CD1c-positive myeloid dendritic cell (primary cell): ENCODE measurements at regions not wholly inside any gene's neighbourhood (a gene's known extent, or its start where the extent isn't known, plus 50 kb on each side); places are given as distances from the start of the nearest gene placed in this dataset.
"Not testable (repeated sequence)": the region's sequence is repeated elsewhere in the genome, so short reads cannot be mapped to it uniquely, and the experiment has no call there.

ENCODE experiments used
- DNase-seq: peaks from one replicate; pipeline ENCODE4 v3.0.0-alpha.2; 2016; ENCODE audit errors: extremely low spot score

GRCh38 chr1:80656014-80656636 lies 1144.6 kb upstream of the ADGRL2 start:
- DNase-seq: no peak

DNA sequence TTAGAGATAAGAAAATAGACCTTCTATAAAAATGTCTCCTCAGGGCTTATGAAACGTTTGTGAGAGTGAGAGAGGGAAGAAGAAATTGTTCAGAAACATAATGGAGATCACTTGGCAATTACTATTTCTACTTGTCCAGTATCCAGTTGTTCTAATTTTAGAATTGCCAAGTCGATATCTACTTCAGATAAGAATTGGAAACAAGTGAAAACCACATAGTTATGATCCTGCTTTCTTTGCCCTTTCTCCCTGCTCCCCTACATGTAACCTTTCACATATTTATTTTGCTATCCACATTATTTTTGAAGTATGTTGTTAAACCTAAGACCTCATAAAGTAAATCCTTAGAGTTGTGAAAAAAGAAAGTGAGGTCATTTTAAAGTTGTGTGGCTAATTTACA lies 1154.7 kb upstream of the ADGRL2 start:
- no peak for DNase-seq

DNA sequence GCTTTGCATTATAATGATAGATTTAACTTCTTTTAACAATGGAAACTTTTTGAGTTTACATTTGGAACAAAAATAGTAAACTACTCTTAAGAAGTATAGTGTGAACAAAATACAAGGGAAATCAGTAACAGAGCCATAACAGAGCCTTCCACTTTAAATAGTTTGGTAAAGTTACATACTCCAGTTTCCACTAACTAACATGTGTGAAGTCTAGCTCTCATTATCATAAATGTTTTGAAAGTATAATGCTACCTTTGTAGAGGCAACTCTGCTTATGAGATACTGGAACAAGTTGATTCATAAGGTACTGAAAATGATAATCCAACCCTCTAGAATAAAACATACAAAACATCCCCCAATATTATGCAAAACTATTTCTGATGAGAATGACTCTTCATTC lies 1155.1 kb upstream of the ADGRL2 start:
- DNase-seq: no peak

GRCh38 chr1:80640978-80641377 lies 1159.8 kb upstream of the ADGRL2 start:
- DNase-seq: no peak

DNA sequence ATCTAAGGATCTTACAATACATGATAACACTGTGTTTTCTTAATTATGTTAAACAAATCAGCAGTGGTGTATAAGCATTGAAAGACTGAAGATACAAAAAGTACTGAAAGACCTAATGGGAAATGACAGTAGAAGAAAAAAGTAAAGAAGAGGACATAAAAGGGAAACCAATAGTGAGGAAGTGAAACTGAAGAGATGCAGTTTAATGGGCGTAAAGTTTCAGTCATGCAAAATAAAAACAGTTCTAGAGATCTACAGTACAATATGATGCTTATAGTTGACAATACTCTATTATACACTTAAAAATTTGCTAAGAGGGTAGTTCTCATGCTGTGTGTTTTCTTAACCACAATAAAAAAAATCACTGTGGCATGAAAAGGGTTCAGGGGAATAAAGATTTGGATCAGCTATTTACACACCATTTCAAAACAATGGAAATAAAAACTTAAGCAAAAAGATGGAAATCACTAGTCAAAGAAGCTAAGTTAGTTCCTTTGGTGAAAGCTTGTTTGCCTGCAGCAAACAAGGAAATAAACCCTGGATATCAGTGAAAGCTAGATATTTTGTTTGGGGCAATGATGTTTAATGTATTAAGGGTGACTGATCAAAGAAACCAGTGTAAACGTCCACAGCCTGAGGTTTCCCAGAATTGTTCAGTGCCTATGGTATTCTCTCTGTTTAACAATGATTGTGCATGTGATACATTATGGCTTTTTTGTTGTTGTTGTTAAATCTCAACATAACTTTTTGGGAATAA lies 1160.8 kb upstream of the ADGRL2 start:
- no peak for DNase-seq

- DNase-seq: no peak
Measured at GRCh38 chr1:80633947-80634706, 1166.6 kb upstream of the ADGRL2 start.

DNA sequence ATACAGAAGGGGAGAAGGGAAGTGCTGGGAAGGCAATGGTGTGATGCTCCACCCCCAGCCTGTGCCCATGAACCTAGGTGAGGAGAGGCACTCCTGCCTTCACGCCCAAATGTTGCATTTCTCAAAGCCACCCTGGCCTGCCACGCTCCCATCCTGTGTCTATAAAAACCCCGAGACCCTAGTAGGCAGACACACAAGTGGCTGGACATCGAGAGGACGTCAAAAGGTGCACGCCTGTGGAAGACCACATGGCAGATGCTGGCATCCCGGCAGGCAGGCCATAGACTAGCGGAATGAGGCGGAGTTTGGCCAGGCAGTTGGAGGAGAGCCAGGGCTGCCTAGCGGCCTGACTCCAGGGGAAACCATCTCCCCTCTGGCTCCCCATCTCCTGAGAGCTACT lies 1168.5 kb upstream of the ADGRL2 start:
- no peak for DNase-seq

DNA sequence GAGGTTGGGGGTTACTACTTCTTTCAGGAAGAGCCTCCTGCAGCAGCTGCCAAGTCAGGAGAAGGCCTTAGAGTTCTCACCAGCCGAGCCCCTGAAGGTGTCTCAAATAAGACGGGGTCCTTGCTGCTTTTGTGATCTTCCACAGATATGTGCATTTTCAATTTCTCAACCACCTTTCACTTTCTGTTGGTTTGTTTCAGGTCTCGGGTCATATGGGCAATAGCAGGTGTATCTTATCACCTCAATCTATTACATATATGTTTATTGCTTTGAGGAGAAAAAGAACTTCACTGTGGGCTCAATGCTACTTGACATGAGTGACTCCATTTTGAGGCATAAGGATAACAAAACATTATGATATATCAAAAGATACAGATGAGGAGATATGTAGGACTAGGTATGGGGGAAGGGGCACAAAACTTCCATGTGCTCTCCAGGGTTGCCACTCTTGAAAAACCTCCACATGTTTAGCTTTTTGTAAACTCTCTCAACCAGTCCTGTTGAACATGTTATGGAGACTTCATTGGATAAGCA lies 1171.4 kb upstream of the ADGRL2 start:
- DNase-seq: no peak

DNA sequence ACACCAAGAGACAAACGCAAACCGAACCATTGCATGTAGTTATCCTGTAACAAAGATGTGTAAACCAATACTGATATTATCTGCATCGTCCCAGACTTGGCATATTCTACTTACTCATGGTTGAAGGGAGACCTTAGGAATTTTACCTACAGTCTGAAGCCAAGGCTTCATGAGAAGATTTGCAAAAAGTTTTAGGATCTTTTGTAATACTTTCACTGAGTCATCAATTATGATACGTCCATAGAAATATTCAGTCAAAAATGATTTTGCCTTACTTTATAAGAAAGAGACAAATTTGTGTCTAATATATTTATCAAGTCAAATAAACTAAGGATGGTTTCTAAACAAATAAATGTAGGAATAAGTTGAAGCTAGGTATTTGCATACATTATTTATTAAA lies 1176.1 kb upstream of the ADGRL2 start:
- no peak for DNase-seq

DNA sequence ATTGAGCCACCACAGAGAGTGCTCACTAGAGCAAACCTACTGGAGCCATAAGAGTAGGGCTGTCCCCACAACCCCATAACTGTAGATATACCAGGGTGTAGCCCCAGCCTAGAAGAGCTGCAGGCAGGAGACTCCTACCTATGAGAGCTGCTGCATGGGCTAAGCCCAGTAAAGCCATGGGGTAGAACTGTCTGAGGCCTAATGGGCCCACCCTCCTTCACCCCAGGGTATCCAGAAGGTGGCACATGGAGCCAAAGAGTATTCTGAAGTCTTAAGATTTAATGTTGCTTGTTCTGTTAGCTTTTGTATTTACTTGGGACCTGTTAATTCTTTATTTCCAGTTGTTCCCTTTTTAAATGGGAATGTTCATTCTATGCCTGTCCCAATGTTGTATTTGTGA lies 1193.7 kb upstream of the ADGRL2 start:
- no peak for DNase-seq

DNA sequence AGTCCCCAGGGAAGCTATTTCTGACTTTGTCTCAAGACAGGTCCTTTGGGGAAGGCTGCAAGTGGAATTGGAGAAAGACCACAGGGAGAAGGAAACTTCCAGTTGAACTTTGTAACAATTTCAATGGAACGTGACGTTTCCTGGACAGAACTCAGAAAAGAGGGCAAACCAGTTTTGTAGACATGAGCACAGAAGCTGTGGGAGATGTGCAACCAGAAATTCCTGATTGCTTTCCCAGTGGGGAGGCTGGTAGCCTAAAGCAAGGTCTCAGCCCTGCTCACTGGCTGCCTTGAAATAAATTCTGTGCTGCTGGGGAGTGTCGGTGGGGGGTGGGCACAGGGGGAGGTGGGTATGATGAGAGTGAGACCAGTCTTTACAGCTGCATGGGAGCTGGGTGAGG lies 1206.7 kb upstream of the ADGRL2 start:
- DNase-seq: no peak

DNA sequence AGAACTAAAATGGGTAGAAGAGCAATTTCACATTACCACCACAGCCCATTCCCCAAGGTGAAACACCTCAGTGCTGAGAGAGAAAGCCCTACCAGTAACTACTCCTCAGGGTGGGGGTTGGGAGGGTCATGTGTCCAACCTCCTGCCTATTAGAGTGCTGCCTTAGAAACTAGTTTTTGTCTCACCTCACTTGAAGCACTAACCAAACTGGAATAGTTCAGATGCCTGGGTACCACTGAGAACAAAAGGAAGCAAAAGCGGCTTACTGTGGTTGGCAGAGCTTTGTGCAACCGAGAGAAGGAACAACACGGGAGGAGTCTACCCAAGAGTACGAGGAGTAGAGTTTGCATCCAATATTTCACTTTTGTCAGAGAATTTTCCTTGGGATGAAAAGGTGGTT lies 1207.5 kb upstream of the ADGRL2 start:
- no peak for DNase-seq

- no peak for DNase-seq
Measured at GRCh38 chr1:80582980-80583379, 1217.8 kb upstream of the ADGRL2 start.

GRCh38 chr1:80579055-80579454 lies 1221.7 kb upstream of the ADGRL2 start:
- no peak for DNase-seq

DNA sequence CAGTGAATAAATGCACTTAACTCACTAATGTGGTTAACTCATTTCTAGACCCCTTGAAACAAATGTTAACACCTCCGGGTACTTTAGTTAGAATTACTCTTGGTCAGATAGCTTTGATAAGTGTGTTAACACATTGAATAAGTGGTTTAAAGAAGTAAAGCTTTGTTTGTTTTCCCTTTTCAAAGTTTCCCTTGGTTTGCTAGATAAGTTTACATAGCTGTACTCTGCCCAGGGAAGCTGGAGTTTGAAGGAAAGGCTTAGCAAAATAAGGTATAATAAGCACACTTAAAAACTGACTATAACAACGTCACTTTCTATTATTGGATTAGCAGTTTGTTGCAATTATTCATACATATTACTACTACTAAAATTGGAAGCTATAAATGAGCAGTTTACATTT lies 1233.9 kb upstream of the ADGRL2 start:
- no peak for DNase-seq

DNA sequence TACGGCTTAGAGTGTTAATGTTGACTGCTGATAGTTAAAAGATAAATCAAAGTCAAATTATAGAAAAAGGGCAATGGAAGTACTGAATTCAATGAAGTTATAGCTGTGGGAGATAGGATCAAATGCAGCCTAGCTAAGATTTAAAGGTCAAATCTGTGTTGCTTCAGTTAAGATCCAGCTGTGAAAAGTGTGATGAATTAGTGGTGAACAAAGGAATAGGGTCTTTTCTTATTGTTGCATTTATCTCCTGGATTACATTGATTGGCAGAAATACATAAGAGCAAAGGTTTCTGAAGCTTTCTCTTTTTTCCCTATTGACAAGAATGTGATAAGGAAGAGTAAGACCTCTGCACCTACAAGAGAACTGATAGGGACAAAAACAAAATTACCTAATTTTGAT lies 1234.6 kb upstream of the ADGRL2 start:
- no peak for DNase-seq

DNA sequence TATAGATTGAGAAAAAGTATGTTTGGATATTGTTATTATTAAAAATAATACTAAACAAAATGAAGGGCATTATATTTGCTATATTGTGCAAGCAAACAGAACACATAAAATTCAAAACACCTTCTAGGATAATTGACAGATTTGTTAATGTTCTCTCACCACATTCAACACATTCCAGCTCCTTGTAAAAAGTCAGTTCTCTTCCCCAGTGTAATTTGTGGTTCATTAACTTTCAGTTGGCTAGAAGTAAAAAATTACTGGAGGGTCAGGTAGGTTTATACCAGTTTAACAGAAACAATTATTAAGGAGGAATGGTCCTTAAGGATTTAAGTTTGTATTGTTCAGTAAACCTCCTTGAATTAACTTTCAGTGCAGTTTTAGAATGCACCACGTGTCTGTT lies 1235.3 kb upstream of the ADGRL2 start:
- DNase-seq: no peak

DNA sequence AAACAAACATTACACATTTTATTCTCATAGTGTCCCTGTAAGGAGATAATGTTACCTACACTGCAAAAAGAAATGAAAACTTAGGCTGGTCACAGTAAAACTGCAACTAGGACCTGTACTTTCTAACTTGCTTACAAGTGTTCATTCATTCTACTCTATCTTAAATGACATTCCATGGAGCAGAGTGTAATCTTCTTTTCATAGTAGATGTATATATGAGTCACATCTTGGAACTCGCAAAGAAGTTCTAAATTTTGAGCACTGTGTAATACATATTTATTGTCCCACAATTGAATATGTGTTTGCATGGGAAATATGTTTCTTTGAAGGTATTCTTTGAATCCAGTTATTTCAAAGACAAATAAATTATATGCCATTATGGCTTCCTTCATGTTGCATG lies 1258.5 kb upstream of the ADGRL2 start:
- DNase-seq: no peak

GRCh38 chr1:80540596-80540995 lies 1260.1 kb upstream of the ADGRL2 start:
- no peak for DNase-seq

DNA sequence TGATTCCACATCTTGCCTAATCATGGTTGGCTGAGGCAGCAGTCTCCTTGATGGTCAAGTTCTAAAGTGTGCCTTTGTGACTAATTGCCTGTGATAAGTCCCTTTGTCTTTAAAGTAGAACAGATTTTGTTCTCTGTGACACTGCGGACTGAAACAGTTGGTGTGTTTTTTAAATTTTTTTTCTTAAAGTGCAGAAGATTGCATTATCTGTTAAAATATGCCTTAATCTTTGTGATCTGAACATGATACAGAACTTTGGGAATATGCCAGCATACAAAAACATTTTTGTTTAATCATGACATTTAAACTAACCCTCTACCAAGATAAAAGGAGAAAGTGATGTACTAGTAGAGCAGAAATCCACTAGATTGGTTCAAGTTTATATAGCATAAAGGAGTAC lies 1260.6 kb upstream of the ADGRL2 start:
- no peak for DNase-seq

- DNase-seq: not testable (repeated sequence)
Measured at GRCh38 chr1:80539298-80539697, 1261.4 kb upstream of the ADGRL2 start.

DNA sequence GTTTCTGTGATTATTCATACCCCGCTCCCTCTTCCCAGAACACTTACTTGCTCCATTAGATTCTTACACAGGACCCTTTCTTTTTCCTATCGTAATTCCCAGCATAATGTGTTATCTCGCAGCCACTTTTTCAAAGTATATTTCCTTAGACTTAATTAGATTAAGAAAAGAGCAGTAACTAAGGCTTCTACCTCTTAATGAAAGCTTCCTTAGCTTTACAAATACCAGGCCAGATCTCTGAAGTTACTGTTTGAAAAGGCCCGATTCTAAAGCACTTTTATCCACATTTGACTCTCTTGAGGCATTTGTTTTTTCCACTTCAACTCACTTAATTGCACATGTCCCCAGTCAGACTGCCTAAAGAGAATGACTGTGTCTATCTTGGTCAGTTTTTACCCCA lies 1264.3 kb upstream of the ADGRL2 start:
- DNase-seq: no peak

- DNase-seq: no peak
Measured at GRCh38 chr1:80535466-80535865, 1265.3 kb upstream of the ADGRL2 start.
